ENCODE measurements at regions not wholly inside any gene's neighbourhood (a gene's known extent, or its start where the extent isn't known, plus 50 kb on each side); places are given as distances from the start of the nearest gene placed in this dataset.

DNA sequence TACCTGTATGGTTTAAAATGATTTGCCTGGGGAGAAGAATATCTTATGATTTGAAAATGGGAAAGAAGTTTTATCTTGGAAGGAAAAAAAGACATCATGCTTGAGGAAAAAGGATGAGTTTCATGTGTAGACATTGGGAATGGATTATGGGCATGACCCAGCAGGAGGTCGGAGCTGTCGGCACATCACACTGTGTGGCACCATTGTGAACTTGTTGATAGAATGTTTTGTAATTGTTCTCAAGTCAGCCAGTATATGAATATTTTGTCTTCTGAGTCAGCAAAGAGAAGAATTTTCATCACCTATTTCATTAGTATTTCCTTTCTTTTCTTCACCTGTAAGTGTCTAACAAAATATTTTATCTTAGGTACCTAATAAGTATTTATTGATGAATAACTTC, 60.0 kb upstream of the HMGA2 start:
- H3K36me3 ChIP-seq (ENCODE audit: control insufficient read depth, insufficient read depth, low read length) = no peaks in the 10 kb centered on the region
- H3K9me3 ChIP-seq (replicated peaks; ENCODE audit: control insufficient read depth, insufficient read depth, low read depth, low read length) = no peaks in the 10 kb centered on the region
- no peaks in the 10 kb centered on the region for H3K79me2 ChIP-seq (ENCODE audit: control insufficient read depth, insufficient read depth, low read length)
- intact Hi-C loops (cut with micrococcal nuclease) (no loop called here), in situ Hi-C loops (cut with MboI) (no loop called here)
- H3K4me2 ChIP-seq (ENCODE audit: insufficient read depth, low read length) = no peak overlapping the region
- POLR2A ChIA-PET = no interaction called here
- FAIRE-seq (no peak), DNase-seq (ENCODE audit: extremely low read depth in 1 of 4, low spot score in 3 of 4) (no peak), ATAC-seq (no peak)
- CTCF ChIA-PET (ENCODE audit: low intra/inter-chr PET ratio) = no interaction called here
- H3K27ac ChIP-seq (ENCODE audit: extremely low read depth, low read depth, low read length) = no peak overlapping the region
- no peaks in the 10 kb centered on the region for H4K20me1 ChIP-seq (replicated peaks; ENCODE audit: control insufficient read depth, insufficient read depth, low read length)
- H3K4me1 ChIP-seq (replicated peaks in 1 of 2; ENCODE audit: control insufficient read depth in 2 of 2, insufficient read depth in 2 of 2, low read length in 2 of 2) = no peaks in the 10 kb centered on the region
- no peak overlapping the region for H3K4me3 ChIP-seq
- 3% methylated on average over 2 of the region's 2 CpGs for WGBS (ENCODE audit: insufficient coverage, low coverage, missing lambda C conversion rate)
- no peak overlapping the region for H3K9ac ChIP-seq (ENCODE audit: insufficient read depth in 1 of 2, low read depth in 2 of 2, low read length in 2 of 2)
- no peak overlapping the region for H2AFZ ChIP-seq (ENCODE audit: low read depth, low read length)
- no peaks in the 10 kb centered on the region for H3K9me1 ChIP-seq (ENCODE audit: control insufficient read depth, insufficient read depth, low read length)
- no TSS peak for BruUV-seq (replicated peaks)
- H3K27me3 ChIP-seq (ENCODE audit: control insufficient read depth in 2 of 2, insufficient read depth in 2 of 2, low read length in 2 of 2) = no peaks in the 10 kb centered on the region
- TF ChIP-seq ZNF507 (tag; conservative IDR thresholded peaks at IDR 0.05) (no peak), U2AF2 (optimal IDR thresholded peaks at IDR 0.05; ENCODE audit: low read depth, low read length) (no peak), SRSF7 (optimal IDR thresholded peaks at IDR 0.05; ENCODE audit: low read depth, low read length) (no peak), PCBP1 (IDR thresholded peaks at IDR 0.05; ENCODE audit: low read depth, low read length, poor library complexity, severe bottlenecking) (no peak), ZNF263 (CRISPR knock-in tag; IDR thresholded peaks at IDR 0.05; ENCODE audit: borderline replicate concordance) (no peak), ZNF586 (CRISPR knock-in tag; conservative IDR thresholded peaks at IDR 0.05) (no peak), SUPT5H (IDR thresholded peaks at IDR 0.05) (no peak), BCOR (IDR thresholded peaks at IDR 0.05) (no peak), TBL1XR1 (IDR thresholded peaks at IDR 0.05; ENCODE audit: low read length in 2 of 2) (no peak), PTBP1 (IDR thresholded peaks at IDR 0.05; ENCODE audit: low read depth, low read length) (no peak), ERF (CRISPR knock-in tag; IDR thresholded peaks at IDR 0.05) (no peak), ARNT (IDR thresholded peaks at IDR 0.05) (no peak), ZNF764 (CRISPR knock-in tag; IDR thresholded peaks at IDR 0.05; ENCODE audit: low read depth) (no peak), ZNF79 (CRISPR knock-in tag; IDR thresholded peaks at IDR 0.05; ENCODE audit: low read depth) (no peak)
- TF ChIP-seq, protein P1, sequence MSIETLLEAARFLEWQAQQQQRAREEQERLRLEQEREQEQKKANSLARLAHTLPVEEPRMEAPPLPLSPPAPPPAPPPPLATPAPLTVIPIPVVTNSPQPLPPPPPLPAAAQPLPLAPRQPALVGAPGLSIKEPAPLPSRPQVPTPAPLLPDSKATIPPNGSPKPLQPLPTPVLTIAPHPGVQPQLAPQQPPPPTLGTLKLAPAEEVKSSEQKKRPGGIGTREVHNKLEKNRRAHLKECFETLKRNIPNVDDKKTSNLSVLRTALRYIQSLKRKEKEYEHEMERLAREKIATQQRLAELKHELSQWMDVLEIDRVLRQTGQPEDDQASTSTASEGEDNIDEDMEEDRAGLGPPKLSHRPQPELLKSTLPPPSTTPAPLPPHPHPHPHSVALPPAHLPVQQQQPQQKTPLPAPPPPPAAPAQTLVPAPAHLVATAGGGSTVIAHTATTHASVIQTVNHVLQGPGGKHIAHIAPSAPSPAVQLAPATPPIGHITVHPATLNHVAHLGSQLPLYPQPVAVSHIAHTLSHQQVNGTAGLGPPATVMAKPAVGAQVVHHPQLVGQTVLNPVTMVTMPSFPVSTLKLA (conservative IDR thresholded peaks at IDR 0.05) = no peak
- TF ChIP-seq, protein P2, sequence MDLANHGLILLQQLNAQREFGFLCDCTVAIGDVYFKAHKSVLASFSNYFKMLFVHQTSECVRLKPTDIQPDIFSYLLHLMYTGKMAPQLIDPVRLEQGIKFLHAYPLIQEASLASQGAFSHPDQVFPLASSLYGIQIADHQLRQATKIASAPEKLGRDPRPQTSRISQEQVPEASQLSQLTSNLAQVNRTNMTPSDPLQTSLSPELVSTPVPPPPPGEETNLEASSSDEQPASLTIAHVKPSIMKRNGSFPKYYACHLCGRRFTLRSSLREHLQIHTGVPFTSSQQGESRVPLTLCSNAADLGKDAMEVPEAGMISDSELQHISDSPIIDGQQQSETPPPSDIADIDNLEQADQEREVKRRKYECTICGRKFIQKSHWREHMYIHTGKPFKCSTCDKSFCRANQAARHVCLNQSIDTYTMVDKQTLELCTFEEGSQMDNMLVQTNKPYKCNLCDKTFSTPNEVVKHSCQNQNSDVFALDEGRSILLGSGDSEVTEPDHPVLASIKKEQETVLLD (IDR thresholded peaks at IDR 0.05) = no peak
- TF ChIP-seq, protein P3, sequence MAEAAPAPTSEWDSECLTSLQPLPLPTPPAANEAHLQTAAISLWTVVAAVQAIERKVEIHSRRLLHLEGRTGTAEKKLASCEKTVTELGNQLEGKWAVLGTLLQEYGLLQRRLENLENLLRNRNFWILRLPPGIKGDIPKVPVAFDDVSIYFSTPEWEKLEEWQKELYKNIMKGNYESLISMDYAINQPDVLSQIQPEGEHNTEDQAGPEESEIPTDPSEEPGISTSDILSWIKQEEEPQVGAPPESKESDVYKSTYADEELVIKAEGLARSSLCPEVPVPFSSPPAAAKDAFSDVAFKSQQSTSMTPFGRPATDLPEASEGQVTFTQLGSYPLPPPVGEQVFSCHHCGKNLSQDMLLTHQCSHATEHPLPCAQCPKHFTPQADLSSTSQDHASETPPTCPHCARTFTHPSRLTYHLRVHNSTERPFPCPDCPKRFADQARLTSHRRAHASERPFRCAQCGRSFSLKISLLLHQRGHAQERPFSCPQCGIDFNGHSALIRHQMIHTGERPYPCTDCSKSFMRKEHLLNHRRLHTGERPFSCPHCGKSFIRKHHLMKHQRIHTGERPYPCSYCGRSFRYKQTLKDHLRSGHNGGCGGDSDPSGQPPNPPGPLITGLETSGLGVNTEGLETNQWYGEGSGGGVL (CRISPR knock-in tag; IDR thresholded peaks at IDR 0.05) = no peak
